ENCODE measurements at regions not wholly inside any gene's neighbourhood (a gene's known extent, or its start where the extent isn't known, plus 50 kb on each side); places are given as distances from the start of the nearest gene placed in this dataset.

DNA sequence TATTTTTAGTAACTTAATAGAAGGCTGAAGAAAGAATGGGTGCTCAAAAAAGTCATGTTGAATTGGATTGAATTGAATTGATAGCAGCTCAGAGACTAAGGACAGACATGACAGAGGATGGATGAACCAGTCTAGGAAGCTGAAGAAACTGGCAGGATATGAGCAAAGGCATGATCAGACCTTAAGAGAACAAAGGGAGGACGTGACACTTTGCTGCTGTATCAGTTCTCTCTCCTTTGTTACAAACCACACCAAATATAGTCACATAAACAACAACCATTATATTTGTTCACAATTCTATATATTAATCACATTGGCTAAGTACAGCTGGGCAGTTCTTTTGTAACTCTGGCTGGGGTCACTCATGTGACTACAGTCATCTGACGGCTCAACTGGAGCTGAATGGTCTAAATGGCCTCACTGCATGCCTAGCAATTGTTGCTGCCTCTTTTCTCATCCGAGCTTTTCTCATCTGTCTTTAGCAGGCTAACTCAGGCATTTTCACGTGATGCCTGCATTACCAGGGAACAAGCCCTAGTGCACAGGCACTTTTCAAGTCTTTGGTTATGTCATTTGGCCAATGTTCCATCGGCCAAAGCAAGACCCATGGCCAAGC, 355.0 kb downstream of the ETNK1 start:
- Mint-ChIP-seq H3K4me3 (no peak overlapping the region), H3K9me3 (no peaks in the 10 kb centered on the region), H3K4me1 (no peaks in the 10 kb centered on the region), H3K36me3 (ENCODE audit: low read depth) (no peaks in the 10 kb centered on the region), H3K27ac (no peak overlapping the region), H3K27me3 (peaks cover 4% of the 10 kb centered on the region)
- TF ChIP-seq, protein P1, sequence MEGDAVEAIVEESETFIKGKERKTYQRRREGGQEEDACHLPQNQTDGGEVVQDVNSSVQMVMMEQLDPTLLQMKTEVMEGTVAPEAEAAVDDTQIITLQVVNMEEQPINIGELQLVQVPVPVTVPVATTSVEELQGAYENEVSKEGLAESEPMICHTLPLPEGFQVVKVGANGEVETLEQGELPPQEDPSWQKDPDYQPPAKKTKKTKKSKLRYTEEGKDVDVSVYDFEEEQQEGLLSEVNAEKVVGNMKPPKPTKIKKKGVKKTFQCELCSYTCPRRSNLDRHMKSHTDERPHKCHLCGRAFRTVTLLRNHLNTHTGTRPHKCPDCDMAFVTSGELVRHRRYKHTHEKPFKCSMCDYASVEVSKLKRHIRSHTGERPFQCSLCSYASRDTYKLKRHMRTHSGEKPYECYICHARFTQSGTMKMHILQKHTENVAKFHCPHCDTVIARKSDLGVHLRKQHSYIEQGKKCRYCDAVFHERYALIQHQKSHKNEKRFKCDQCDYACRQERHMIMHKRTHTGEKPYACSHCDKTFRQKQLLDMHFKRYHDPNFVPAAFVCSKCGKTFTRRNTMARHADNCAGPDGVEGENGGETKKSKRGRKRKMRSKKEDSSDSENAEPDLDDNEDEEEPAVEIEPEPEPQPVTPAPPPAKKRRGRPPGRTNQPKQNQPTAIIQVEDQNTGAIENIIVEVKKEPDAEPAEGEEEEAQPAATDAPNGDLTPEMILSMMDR (IDR thresholded peaks at IDR 0.05) = no peak
- ChIA-PET POLR2A (no interaction called here), CTCF (no interaction called here)
- DNase-seq = no peak
- intact Hi-C loops (cut with micrococcal nuclease) = no loop called here
- no peak for ATAC-seq (ENCODE audit: low read depth)

GRCh38 chr12:22981711-22982110, 356.7 kb downstream of the ETNK1 start:
- no peak overlapping the region for H3K4me3 Mint-ChIP-seq
- no peaks in the 10 kb centered on the region for H3K4me1 Mint-ChIP-seq
- H3K9me3 Mint-ChIP-seq = no peaks in the 10 kb centered on the region
- ChIA-PET CTCF (no interaction called here), POLR2A (no interaction called here)
- no peak overlapping the region for H3K27ac Mint-ChIP-seq
- TF ChIP-seq, protein P1 (IDR thresholded peaks at IDR 0.05) = no peak
- H3K27me3 Mint-ChIP-seq = peaks cover 4% of the 10 kb centered on the region
- DNase-seq = no peak
- no peaks in the 10 kb centered on the region for H3K36me3 Mint-ChIP-seq (ENCODE audit: low read depth)
- no peak for ATAC-seq (ENCODE audit: low read depth)
- intact Hi-C loops (cut with micrococcal nuclease) = no loop called here

DNA sequence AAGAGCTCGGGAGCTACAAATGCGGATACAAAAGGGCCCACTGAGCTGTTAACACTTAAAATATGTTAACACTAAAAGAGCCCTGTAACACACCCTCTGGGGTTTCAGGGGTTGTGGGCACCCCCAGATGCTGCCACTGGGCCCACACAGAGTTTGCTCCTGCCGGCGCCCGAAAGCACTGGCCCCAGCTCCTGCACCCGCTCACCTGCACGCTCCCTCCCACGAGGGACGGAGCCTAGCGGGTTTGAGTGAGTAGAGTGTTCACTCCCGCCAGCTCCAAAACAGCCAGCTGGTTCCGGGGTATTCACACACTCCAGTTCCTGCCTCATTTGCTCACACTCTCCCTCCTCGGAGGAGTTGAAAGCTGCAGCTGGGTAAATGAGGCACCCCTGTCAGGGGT, 357.7 kb downstream of the ETNK1 start:
- no peak overlapping the region for H3K4me3 Mint-ChIP-seq
- H3K9me3 Mint-ChIP-seq = no peaks in the 10 kb centered on the region
- peaks cover 4% of the 10 kb centered on the region for H3K27me3 Mint-ChIP-seq
- no peaks in the 10 kb centered on the region for H3K4me1 Mint-ChIP-seq
- ATAC-seq (ENCODE audit: low read depth) (no peak), DNase-seq (no peak)
- no peak overlapping the region for H3K27ac Mint-ChIP-seq
- ChIA-PET CTCF (no interaction called here), POLR2A (no interaction called here)
- H3K36me3 Mint-ChIP-seq (ENCODE audit: low read depth) = no peaks in the 10 kb centered on the region
- TF ChIP-seq, protein P1 (IDR thresholded peaks at IDR 0.05) = no peak
- intact Hi-C loops (cut with micrococcal nuclease) = no loop called here

DNA sequence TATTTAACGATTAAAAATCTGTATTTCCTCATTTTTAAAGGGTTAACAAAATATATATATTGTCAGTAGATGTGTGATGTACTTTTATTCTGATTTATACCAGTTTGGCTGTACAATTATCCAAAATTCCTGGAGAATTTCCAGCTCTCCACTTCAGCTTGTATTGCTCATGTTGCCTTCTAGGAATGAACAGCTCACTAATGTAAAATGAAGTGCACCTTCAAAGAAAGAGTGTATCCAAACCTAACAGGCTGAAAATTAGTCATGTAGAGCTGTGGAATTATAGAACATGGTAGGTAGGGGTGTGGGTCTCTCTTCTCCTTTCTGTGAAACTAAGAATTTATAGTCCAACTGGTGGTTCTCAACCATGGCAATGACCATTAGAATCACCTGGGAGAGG, 362.0 kb downstream of the ETNK1 start:
- CTCF ChIA-PET = no interaction called here

DNA sequence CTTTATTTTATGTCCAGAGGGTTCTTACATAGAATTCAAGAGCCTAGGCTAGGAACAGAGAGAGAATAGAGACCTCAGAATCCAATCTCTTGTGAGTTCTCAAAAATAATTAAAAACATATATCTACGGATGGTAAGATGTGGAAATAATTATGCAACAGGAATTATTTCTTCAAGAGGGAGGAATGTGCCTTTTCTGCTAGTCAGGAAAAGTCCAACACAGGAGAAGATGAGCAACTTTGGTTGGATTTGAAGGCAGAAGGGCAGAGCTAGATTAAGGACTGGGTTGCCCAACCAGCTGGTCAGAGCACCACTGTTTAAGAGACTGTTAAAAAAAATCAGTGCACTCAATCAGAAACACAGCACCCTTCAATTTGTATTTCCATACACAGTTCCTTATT, 365.5 kb downstream of the ETNK1 start:
- Mint-ChIP-seq H3K27me3 (no peaks in the 10 kb centered on the region), H3K4me1 (no peaks in the 10 kb centered on the region), H3K9me3 (no peaks in the 10 kb centered on the region), H3K36me3 (ENCODE audit: low read depth) (no peaks in the 10 kb centered on the region), H3K27ac (no peak overlapping the region), H3K4me3 (no peak overlapping the region)
- ATAC-seq (ENCODE audit: low read depth) (no peak), DNase-seq (no peak)
- CTCF ChIA-PET = no interaction called here
- intact Hi-C loops (cut with micrococcal nuclease) = no loop called here
- TF ChIP-seq, protein P1 (IDR thresholded peaks at IDR 0.05) = no peak
- POLR2A ChIA-PET = no interaction called here

More for the DNA sequence above, 362.0 kb downstream of the ETNK1 start:
- no peak for DNase-seq
- POLR2A ChIA-PET = no interaction called here
- no peak overlapping the region for H3K4me3 Mint-ChIP-seq
- H3K9me3 Mint-ChIP-seq = no peaks in the 10 kb centered on the region
- no peaks in the 10 kb centered on the region for H3K36me3 Mint-ChIP-seq (ENCODE audit: low read depth)
- no peak overlapping the region for H3K27ac Mint-ChIP-seq
- H3K27me3 Mint-ChIP-seq = no peaks in the 10 kb centered on the region
- ATAC-seq (ENCODE audit: low read depth) = no peak
- intact Hi-C loops (cut with micrococcal nuclease) = no loop called here
- TF ChIP-seq, protein P1 (IDR thresholded peaks at IDR 0.05) = no peak
- no peaks in the 10 kb centered on the region for H3K4me1 Mint-ChIP-seq
